T1000 (cell line): ENCODE measurements at regions not wholly inside any gene's neighbourhood (a gene's known extent, or its start where the extent isn't known, plus 50 kb on each side); places are given as distances from the start of the nearest gene placed in this dataset.
"Not testable (repeated sequence)": the region's sequence is repeated elsewhere in the genome, so short reads cannot be mapped to it uniquely, and the experiment has no call there.

Source experiments
- DNase-seq: peaks from one replicate; lab custom pipeline; 2025; ENCODE audit warnings: mixed read lengths; lab: John Stamatoyannopoulos, UW

DNA sequence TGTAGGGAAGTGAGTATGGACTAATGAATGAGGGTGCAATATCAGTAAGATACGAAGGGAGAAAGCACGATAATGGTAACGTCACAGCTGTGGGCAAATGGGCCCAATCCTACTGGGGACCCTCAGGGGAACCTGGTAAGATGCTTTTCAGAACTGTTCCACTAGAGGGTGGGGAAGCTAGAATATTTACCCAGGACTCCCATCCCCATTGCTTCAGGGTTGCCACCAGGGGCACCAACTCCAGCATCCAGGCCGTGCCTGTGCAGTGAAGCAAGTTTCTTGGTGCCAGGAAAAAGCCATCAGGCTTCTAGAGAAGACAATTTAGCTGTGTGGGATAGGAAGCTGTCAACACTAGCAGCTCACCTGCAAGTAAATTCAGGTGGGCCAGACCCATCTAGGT, 409.3 kb downstream of the AGTPBP1 start:
- DNase-seq: no peak

DNA sequence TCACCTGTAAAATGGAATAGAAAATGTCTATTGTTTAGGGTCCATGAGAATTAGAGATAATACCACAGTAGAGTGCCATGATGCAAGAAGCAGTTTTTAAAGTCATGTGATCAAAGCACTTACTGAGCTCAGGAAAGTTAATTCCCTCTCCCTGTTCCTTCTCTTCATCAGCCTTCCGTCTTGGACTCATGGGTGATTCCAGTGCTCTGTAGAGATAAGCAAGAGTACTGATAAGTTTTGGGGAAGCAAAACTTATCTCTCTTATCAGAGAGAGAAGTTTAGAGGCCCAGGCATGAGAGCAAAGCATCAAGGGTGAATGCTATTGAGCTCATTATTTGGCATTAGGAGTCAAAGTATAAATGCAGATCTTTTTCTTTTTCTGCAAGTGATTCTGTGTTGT, 410.1 kb downstream of the AGTPBP1 start:
- no peak for DNase-seq

DNA sequence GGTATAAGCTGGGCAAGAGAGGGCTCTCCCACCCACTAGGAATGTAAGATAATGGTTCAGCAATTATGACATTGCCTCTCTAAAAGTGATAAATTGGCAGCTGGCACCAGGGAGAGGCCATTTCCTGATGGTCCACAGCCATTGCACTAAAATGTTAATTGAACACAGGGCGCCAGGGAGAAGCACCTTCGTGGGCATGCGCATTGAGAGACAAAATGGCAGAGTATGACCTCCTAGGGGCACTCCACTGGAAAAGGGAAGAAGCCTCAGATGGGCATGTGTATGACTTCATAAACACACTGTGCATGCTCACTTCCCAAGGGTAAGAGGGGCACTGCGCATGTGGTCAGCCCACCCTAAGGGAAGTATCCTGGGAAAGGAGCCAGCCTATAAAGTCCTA, 419.2 kb downstream of the AGTPBP1 start:
- DNase-seq: no peak

DNA sequence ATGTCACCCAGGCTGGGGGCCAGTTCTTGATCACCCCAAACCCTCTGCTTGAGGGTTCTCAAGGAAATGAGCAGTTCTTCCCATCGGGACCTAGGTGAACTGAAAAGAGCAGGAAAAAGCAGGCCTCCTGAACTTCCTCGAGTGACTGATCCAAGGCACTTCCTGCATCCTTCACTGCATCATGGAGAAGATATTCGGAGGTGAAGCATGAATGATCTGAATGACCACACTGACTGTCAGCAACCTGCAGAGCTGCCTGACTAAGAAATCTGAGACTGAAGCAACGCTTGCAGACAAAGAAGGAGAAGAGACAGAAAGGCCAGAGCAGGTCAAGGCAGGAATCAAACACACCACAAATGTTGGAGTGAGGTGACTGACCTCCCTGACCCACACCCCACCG, 420.2 kb downstream of the AGTPBP1 start:
- DNase-seq: no peak

DNA sequence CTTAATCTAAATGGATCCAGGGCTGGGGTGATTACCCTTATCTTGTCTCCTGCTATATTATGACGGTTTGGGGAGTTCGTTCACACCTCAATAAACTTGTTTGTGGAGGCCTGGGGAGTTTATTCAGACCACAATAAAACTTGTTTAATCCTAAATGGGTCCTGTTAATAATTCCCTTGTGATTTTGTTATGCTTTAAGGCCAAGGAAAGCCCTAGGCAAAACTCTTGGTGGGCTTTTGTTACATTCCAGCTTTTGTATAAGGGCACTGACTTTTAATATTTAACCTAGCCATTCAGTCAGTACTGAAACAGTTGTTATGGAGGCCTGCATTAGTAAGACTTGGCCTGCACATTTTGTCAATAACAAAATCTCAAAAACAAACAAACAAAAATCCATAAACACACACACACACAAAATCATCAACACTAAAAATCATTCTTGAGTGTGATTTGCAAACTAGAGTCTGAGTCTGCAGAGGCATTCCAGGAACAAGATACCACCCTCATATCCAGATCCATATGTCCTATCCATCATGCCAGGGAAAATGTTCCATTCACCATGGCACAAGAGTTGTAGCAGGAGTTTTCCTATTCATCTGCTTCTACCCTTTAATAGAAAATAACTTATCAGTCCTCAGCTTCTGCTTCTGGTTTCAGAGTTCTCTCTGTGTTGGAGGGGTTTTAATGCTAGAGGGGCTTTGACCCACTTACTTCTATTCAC, 421.7 kb downstream of the AGTPBP1 start:
- DNase-seq: no peak

DNA sequence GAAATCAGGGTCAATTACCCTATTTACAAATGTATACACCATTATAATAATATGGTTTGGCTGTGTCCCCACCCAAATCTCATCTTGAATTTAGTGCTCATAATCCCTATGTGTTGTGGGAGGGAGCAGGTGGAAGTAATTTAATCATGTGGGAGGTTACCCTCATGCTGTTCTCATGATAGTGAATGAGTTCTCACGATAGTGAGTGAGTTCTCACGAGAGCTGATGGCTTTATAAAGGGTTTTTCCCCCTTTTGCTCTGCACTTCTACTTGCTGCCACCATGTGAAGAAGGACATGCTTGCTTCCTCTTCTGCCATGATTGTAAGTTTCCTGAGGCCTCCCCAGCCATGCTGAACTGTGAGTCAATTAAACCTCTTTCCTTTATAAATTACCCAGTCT, 426.2 kb downstream of the AGTPBP1 start:
- DNase-seq: not testable (repeated sequence)

DNA sequence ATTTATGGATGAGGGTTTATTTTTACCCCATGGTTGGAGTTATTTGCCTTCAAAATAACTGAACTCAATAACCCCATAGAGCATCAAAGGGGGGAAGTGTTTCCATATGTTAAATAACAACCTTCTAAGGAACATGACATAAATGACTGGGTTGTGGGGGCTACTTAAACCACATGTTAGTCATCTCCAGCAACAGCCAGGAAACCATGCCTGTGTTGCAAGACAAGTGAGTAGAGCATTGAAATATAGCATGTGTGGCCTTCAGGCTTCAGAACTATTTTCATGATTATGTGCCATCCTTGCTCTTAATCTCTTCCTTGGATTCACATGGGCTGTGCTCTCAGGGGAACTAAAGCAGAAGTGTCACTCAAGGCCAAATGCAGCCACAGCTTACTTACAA, 431.2 kb downstream of the AGTPBP1 start:
- DNase-seq: no peak

DNA sequence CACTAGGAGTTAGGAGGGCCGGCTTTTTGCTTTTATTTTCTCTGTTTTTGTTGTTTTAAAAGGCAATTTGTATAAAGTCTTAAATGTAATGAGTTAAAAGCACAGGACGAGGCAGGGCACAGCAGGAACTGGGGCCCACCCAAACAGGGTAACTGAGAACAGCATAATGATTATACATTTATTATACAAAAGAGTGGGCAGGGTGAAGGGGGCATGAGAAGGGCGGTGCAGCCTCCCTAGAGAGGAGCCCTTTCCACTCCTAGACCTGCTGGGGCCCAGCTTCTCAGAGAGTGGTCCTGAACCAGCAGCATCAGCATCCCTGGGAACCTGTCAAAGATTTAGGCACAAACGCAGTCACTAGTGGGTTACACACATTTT, 438.0 kb downstream of the AGTPBP1 start:
- DNase-seq: no peak

DNA sequence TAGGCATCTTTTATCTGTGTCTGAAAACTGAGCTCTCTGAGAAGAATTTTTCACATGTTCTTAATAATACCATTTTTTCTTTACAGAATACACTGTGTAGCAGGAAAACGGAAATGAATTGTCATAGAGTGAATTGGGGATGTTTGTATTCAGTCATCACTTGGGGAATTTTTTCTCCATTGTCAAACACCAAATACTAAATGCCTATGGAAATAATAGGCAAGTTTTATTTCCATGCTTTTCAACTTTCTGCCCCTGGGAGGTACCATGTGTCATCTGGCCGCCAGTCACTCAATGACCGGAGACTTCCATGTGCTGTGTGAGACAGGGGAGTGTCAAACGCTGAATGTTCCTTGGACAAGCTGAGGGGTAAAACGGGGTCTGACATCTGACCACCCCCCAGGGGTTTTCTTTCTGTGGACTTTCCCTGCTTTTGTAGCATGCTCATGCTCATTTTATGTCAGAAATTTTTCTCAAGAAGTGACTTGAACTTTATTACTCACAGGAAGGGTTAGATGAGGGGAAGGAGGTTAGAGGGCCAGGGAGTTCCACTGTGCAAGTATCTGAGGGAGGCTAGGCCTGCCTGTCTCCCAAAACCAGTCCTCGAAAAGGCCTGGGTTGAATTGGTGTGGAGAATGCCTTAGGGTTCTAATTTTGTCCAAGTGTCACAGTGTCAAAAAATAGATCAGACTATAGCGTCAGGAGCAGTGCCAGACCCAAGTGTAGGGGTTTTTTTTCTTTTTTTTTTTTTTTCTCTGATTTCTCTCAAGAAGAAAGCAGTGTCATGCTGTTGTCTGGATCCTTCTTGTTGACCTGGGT, 438.6 kb downstream of the AGTPBP1 start:
- DNase-seq: no peak

DNA sequence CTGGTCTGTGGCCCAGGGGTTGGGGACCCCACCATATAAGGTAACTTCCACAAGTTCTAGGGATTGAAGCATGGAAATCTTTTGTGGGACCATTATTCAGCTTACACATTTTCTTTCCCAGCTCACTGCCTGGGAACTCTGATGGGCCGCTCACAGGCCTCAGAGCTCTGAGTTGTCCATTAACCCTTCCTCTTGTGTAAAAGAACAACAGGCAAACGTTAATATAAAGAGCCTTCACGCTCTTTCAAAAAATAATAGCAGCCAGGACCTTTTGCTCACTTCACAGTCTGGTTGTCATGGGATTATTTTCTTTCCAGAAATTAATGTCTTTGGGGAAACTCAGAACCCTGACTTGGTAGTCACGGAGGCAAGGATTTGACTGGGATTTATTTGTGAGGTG, 443.3 kb downstream of the AGTPBP1 start:
- DNase-seq: no peak

DNA sequence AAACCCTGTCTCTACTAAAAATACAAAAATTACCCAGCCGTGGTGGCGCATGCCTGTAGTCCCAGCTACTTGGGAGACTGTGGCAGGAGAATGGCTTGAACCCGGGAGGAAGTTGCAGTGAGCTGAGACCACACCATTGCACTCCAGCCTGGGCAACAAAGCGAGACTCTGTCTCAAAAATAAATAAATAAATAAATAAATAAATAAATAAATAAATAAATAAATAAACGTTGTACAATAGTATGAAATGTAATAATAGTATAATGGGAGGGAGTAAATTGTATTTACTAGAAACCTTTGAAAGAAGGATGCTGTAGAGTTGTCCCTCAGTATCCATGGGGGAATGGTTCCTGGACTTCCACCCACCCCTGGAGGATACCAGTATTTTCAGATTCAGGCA, 446.5 kb downstream of the AGTPBP1 start:
- not testable (repeated sequence) for DNase-seq

DNA sequence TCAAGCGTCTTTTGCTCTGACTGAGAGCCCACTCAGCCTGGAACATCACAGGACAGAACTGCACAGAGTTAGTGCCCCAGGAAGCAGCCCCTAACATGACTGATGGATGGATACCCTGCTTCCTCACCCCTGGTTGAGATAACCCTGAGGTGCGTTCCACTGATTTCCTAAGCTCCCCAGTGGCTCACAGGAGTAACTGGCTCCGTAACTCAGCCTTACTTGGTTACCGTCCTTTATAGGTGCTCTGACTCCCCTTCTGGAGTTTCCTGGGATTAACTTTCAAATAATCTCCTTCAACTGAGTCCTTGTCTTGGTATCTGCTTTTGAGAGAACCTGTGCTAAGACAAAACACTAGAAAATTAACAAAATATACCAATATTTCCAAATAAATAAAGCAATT, 449.5 kb downstream of the AGTPBP1 start:
- DNase-seq: no peak

DNA sequence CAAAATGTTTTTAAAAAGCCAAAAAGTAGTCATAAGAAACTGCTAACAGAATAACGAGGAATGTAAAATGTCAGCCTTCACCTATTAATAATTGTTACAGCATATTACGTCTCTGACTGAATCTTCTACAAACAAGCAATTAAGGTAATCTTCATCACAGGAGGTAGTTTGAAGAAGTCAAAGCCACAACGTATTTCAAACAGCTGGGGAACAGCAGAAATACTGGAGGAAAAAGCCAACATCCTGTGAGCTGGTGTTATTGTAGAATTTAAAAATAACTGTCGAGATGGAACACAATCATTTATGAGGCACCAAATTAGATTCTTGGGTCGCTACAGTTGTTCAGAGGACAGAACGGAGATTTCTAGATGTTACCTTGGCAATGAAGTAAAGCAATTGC, 450.5 kb downstream of the AGTPBP1 start:
- DNase-seq: no peak

DNA sequence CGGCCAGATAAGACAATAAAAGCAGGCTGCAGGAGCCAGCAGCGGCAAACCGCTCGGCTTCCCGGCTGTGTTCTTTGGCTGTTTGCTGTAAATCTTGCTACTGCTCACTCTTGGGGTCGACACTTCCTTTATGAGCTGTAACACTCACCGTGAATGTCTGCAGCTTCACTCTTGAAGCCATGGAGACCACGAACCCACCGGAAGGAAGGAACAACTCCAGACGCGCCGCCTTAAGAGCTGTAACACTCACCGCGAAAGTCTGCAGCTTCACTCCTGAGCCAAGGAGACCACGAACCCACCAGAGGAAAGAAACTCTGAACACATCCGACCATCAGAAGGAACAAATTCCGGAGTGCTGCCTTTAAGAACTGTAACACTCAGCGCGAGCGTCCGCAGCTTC, 451.7 kb downstream of the AGTPBP1 start:
- DNase-seq: no peak

DNA sequence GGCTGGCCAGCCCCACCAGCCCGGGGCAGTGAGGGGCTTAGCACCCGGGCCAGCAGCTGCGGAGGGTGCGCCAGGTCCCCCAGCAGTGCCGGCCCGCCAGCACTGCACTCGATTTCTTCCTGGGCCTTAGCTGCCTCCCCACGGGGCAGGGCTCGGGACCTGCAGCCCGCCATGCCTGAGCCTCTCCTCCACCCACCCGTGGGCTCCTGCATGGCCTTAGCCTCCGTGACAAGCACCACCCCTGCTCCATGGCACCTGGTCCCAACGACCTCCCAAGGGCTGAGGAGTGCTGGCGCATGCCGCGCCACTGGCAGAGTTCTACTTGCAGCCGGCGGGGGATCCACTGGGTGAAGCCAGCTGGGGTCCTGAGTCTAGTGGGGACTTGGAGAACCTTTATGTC, 452.6 kb downstream of the AGTPBP1 start:
- DNase-seq: no peak

DNA sequence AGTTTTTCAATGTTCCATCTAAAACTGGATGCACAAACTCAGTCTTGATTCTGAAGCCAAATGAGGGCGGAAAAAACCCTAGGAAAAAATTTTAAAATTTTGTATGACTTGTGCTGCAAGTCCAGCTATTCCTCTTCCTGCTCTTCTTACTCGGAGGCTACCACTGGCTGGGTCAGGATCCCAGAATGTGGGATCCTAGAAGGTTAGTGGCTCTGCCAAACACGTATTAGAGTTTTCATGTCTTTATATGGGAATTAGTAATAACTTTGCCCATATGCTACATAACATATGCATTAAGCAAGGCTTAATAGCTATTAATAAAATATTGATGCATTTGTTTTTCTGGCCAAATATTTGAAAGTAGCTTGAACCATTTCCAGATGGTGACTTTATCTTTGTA, 458.3 kb downstream of the AGTPBP1 start:
- no peak for DNase-seq

DNA sequence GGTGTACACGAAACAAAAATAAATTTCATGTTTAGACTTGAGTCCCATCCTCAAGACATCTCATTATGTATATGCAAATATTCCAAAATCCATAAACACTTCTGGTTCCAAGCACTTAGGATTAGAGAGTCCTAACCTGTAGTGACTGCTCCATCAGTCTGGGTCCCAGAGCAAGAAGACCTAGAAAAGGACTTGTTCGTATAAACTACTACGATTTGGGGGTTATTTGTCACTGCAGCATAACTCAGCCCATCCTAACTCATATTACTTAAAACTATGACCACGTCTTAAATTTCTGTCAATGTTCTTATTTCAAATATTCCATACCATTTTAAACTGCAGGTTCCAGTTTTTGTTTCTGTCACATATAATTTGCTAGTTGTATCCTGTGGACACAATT, 463.0 kb downstream of the AGTPBP1 start:
- no peak for DNase-seq

DNA sequence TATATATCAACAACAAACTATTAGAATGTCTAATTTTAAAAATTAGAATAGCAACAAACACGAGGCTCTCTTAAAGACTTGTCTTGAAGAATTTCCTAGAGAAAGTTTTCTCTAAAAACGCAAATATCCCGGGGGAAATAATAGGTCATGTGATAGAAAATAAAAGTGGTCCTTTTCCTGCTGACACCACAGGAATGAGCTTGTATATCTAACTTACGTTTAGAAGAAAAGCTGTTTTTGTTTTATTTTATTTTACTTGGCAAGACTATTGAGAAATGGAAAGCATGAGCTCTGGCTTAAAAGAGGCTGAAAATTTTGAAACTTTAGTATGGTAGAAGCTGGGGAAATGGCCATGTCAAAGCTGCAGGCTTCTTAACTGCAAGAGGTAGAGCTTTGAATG, 465.0 kb downstream of the AGTPBP1 start:
- no peak for DNase-seq

DNA sequence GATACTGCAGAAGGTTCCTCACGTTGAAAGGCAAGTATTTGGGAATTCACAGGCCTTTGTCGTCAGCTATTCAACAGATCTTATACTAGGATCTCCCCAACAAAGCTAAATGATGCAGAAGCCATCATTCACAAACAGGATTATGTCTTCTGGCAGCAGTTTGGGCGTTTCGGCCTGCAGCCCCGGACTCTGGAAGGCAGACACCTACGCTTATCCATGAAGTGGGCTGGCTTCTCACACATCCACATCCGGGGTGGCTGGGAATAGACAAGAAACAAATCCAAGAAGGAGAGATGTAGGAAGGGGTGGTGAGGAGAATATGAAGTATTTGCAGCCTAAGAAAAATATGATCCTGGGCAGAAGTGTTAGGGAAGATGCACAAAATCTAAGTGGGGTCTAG, 471.9 kb downstream of the AGTPBP1 start:
- DNase-seq: no peak

DNA sequence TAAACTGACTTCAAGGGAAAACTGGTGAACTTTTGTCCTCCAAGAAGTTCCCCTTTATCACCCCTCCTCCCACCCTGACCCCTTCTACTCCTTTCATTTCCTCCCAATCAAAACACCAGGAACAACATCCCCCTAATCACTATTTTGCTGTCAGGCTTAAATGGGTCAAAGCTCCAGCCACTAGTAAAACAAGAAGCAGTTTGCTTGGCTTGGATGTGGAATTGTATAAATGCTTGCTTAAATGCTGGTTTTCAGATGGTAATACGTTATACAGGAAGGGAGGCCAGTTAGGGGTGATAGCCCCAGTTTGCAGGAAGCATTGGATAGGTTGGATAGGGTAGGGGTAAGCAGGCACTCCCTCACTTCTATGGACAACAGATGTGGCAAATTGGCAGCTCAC, 473.6 kb downstream of the AGTPBP1 start:
- no peak for DNase-seq

DNA sequence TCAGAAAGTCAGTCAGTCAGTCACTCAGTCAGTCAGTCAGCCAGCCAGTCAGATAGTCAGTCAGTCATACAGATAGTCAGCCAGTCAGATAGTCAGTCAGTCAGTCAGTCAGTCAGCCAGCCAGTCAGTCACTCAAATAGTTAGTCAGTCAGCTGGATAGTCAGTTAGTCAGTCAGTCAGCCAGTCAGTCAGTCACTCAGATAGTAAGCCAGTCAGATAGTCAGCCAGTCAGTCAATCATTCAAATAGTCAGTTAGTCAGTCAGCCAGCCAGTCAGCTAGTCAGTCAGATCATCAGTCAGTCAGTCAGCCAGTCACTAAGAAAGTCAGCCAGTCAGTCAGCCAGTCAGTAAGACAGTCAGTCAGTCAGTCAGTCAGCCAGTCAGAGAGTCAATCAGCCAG, 477.1 kb downstream of the AGTPBP1 start:
- no peak for DNase-seq

DNA sequence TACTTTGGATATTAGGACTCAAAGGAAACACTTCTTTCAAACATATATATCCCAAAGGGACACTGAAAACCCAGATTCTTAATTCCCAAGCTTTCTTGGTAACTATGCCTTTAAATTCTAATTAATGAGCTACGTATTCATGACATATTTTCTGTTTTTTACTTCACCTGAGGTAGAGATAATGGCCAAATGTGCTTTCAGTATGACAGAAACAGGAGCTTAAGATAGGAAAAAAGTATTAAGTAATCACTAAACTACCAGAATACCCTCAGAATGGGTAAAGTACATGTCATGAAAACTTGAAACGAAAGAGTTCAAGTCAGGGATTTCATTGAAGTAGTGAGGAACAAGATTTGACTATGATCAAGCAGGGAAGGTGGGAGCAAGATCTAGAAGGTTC, 478.5 kb downstream of the AGTPBP1 start:
- DNase-seq: no peak

DNA sequence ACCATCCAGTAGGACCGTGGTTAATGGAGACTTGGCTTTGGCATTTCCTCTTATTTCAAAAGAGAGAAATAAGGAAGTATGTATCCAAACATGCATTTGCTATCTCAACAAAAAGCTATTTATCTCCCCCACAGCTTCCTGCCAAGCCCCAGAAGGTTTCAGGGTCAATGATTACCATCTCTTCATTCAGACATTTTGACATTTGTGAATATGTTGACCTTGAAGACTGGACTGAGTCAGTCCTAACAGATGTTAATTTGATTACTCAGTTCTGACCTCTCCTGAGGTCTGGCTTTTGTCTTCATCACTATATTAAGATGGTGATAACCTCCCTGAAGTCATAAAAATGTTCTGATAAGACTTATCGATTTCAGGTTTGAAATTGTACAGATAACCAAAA, 479.4 kb downstream of the AGTPBP1 start:
- DNase-seq: no peak
